ENCODE measurements at regions not wholly inside any gene's neighbourhood (a gene's known extent, or its start where the extent isn't known, plus 50 kb on each side); places are given as distances from the start of the nearest gene placed in this dataset.
A peak's percentile ranks its signal among the peaks of the same experiment; 100 is the strongest.

DNA sequence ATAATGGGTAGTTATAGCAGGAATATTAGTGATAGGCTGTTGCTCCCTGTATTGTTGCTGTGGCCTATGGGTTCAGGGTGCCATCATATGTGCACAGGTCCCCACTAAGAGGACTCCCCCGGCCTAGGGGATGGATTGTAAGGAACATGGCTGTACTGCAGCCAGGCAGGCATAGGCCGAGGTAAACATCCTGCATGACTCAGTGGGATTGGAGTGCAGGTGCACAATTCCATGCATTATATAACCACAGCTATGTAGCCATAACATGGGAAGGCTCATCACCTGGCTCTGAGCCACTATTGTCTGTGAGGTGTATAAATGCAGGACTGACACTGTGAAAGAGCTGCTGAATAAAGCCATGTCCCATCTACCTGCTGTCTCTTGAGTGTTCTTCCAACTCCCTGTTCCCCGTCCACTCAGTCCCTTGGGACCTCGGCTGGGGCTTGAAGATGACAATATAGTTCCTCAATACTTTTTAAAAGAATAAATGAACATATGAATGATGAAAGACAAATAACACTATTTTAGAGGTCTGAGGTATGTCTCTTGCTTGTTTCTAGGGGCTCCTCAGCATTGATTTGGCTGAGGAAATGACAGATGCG, 425.2 kb downstream of the IDS start:
- Histone ChIP-seq H3K4me3 (no peak overlapping the region), H3K9me3 (no peaks in the 10 kb centered on the region), H3K36me3 (no peaks in the 10 kb centered on the region), H3K4me1 (no peaks in the 10 kb centered on the region), H3K27ac (no peak overlapping the region), H3K27me3 (no peaks in the 10 kb centered on the region)
- DNase-seq (no peak), ATAC-seq (no peak)
- TF ChIP-seq CTCF (IDR thresholded peaks at IDR 0.05 in 4 of 5, conservative IDR thresholded peaks at IDR 0.05 in 1 of 5) = no peak
- TF ChIP-seq POLR2A (IDR thresholded peaks at IDR 0.05) = no peak
- intact Hi-C loops (cut with DNase I; ENCODE audit: low total_unique reads) = no loop called here
- in situ Hi-C loops (cut with MboI; ENCODE audit: low sequenced_read_pairs in 4 of 4) = no loop called here

DNA sequence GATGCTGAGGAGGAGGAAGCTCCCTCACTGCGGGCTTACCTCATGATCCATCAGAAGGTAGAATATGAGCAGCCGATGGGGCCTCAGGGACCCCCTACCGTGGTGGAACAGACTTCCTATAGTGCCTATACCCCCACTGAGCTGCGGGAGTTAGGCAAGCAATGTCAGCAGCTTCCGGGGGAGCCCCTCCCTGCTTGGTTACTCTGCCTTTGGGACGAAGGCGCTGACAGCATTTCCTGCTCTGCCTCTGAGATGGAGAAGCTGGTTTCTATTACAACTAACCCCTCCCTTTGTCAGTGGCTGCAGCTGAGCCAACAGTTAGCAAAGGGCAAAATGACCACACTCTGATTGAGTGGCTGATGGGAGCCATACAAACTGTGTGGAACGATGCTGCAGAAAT, 430.7 kb downstream of the IDS start:
- H3K4me1 ChIP-seq = no peaks in the 10 kb centered on the region
- H3K4me3 ChIP-seq = no peak overlapping the region
- ATAC-seq (no peak), DNase-seq (peak; percentile 2 to 11)
- H3K36me3 ChIP-seq = no peaks in the 10 kb centered on the region
- H3K9me3 ChIP-seq = no peaks in the 10 kb centered on the region
- TF ChIP-seq CTCF (IDR thresholded peaks at IDR 0.05 in 4 of 5, conservative IDR thresholded peaks at IDR 0.05 in 1 of 5) (no peak), POLR2A (IDR thresholded peaks at IDR 0.05) (no peak)
- no peak overlapping the region for H3K27ac ChIP-seq
- in situ Hi-C loops (cut with MboI; ENCODE audit: low sequenced_read_pairs in 4 of 4) = no loop called here
- H3K27me3 ChIP-seq = no peaks in the 10 kb centered on the region
- intact Hi-C loops (cut with DNase I; ENCODE audit: low total_unique reads) = no loop called here

DNA sequence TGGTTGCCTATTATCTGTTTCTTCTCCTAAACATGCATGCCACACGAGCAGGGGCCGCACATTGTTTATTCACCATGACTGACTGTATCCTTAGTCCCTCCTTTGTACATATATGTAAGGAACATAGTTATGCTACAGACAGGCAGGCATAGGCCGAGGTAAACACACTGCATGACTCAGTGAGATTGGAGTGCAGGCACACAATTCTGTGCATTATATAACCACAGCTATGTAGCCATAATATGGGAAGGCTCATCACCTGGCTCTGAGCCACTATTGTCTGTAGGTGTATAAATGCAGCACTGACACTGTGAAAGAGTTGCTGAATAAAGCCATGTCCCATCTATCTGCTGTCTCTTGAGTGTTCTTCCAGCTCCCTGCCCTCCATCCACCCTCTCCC, 431.6 kb downstream of the IDS start:
- Histone ChIP-seq H3K27ac (no peak overlapping the region), H3K4me1 (no peaks in the 10 kb centered on the region), H3K36me3 (no peaks in the 10 kb centered on the region), H3K4me3 (no peak overlapping the region), H3K27me3 (no peaks in the 10 kb centered on the region), H3K9me3 (no peaks in the 10 kb centered on the region)
- no peak for TF ChIP-seq POLR2A (IDR thresholded peaks at IDR 0.05)
- no peak for TF ChIP-seq CTCF (IDR thresholded peaks at IDR 0.05 in 4 of 5, conservative IDR thresholded peaks at IDR 0.05 in 1 of 5)
- DNase-seq = no peak
- in situ Hi-C loops (cut with MboI; ENCODE audit: low sequenced_read_pairs in 4 of 4) = no loop called here
- no peak for ATAC-seq
- intact Hi-C loops (cut with DNase I; ENCODE audit: low total_unique reads) = no loop called here

GRCh38 chrX:149069899-149070298, 435.2 kb downstream of the IDS start:
- no peak for ATAC-seq
- H3K4me1 ChIP-seq = no peaks in the 10 kb centered on the region
- no peaks in the 10 kb centered on the region for H3K9me3 ChIP-seq
- no peak for DNase-seq
- H3K27ac ChIP-seq = no peak overlapping the region
- TF ChIP-seq POLR2A (IDR thresholded peaks at IDR 0.05) (no peak), CTCF (IDR thresholded peaks at IDR 0.05 in 4 of 5, conservative IDR thresholded peaks at IDR 0.05 in 1 of 5) (no peak)
- no peaks in the 10 kb centered on the region for H3K27me3 ChIP-seq
- H3K4me3 ChIP-seq = no peak overlapping the region
- no peaks in the 10 kb centered on the region for H3K36me3 ChIP-seq
- in situ Hi-C loops (cut with MboI; ENCODE audit: low sequenced_read_pairs in 4 of 4) (no loop called here), intact Hi-C loops (cut with DNase I; ENCODE audit: low total_unique reads) (no loop called here)

- H3K27me3 ChIP-seq = no peaks in the 10 kb centered on the region
- no peak overlapping the region for H3K4me3 ChIP-seq
- TF ChIP-seq CTCF (IDR thresholded peaks at IDR 0.05 in 4 of 5, conservative IDR thresholded peaks at IDR 0.05 in 1 of 5) = no peak
- no peak for TF ChIP-seq POLR2A (IDR thresholded peaks at IDR 0.05)
- H3K4me1 ChIP-seq = no peaks in the 10 kb centered on the region
- intact Hi-C loops (cut with DNase I; ENCODE audit: low total_unique reads) (no loop called here), in situ Hi-C loops (cut with MboI; ENCODE audit: low sequenced_read_pairs in 4 of 4) (no loop called here)
- DNase-seq (no peak), ATAC-seq (no peak)
- no peak overlapping the region for H3K27ac ChIP-seq
- no peaks in the 10 kb centered on the region for H3K9me3 ChIP-seq
- no peaks in the 10 kb centered on the region for H3K36me3 ChIP-seq
Measured at GRCh38 chrX:149060921-149061320, 444.2 kb downstream of the IDS start.

All from gastrocnemius medialis (tissue), 4 donors.